Mesenchymal stem cell (in vitro differentiated cells and primary cell): ENCODE measurements at regions not wholly inside any gene's neighbourhood (a gene's known extent, or its start where the extent isn't known, plus 50 kb on each side); places are given as distances from the start of the nearest gene placed in this dataset.

ENCODE experiments used
- DNase-seq: peaks from one replicate; pipeline ENCODE4 v3.0.0-alpha.2; 2013
- H2AFZ ChIP-seq: one replicate; pipeline ENCODE4 v1.6.1; 2013; ENCODE audit warnings: low read depth, mild to moderate bottlenecking, control low read depth, inconsistent platforms, low read length, moderate library complexity
- H2AK5ac ChIP-seq: 2 replicates; pipeline ENCODE4 v1.6.1; 2013; ENCODE audit warnings: low read length, moderate library complexity, mild to moderate bottlenecking, inconsistent platforms; ENCODE audit not compliant: severe bottlenecking
- H2BK120ac ChIP-seq: one replicate; pipeline ENCODE4 v1.6.1; 2013; ENCODE audit warnings: low read depth, mild to moderate bottlenecking, inconsistent platforms, low read length, moderate library complexity
- H2BK12ac ChIP-seq, 2 experiments: one replicate each; pipeline ENCODE4 v1.6.1; 2013; ENCODE audit warnings: inconsistent platforms in 2 of 2, low read length in 2 of 2, mild to moderate bottlenecking in 2 of 2, moderate library complexity in 2 of 2, control low read depth in 1 of 2
- H2BK15ac ChIP-seq: one replicate; pipeline ENCODE4 v1.6.1; 2013; ENCODE audit warnings: mild to moderate bottlenecking, low read depth, inconsistent platforms; ENCODE audit not compliant: poor library complexity, severe bottlenecking
- H2BK5ac ChIP-seq: 2 replicates; pipeline ENCODE4 v1.6.1; 2013; ENCODE audit warnings: low read depth, mild to moderate bottlenecking, low read length, control low read depth, inconsistent platforms; ENCODE audit not compliant: poor library complexity, severe bottlenecking
- H3K14ac ChIP-seq, 2 experiments: one replicate each; pipeline ENCODE4 v1.6.1; 2013; ENCODE audit warnings: inconsistent platforms in 2 of 2, low read length in 2 of 2, control low read depth in 1 of 2, mild to moderate bottlenecking in 1 of 2, moderate library complexity in 1 of 2
- H3K18ac ChIP-seq, 2 experiments: one replicate each; pipeline ENCODE4 v1.6.1; 2013; ENCODE audit warnings: inconsistent platforms in 2 of 2, low read length in 2 of 2, control low read depth in 1 of 2, low read depth in 1 of 2, mild to moderate bottlenecking in 1 of 2
- H3K23ac ChIP-seq, 2 experiments: one replicate each; pipeline ENCODE4 v1.6.1; 2013; ENCODE audit warnings: inconsistent platforms in 2 of 2, low read length in 2 of 2, mild to moderate bottlenecking in 2 of 2, moderate library complexity in 2 of 2, control low read depth in 1 of 2
- H3K27ac ChIP-seq: 2 replicates; pipeline ENCODE4 v1.5.1; 2013; ENCODE audit warnings: mild to moderate bottlenecking, moderate library complexity, low read length, control low read depth, inconsistent platforms; ENCODE audit not compliant: poor library complexity, severe bottlenecking
- H3K27me3 ChIP-seq, 2 experiments: 2 replicates each; pipeline versions ENCODE4 v1.6.1 to v1.7.0; 2013; ENCODE audit warnings: low read length in 2 of 2, mild to moderate bottlenecking in 2 of 2, moderate library complexity in 2 of 2, control low read depth in 1 of 2, inconsistent platforms in 1 of 2; ENCODE audit not compliant: control insufficient read depth in 1 of 2, insufficient read depth in 1 of 2
- H3K36me3 ChIP-seq, 2 experiments: 2 replicates each; pipeline versions ENCODE4 v1.6.1 to v1.7.0; 2013; ENCODE audit warnings: low read length in 2 of 2, control low read depth in 1 of 2, inconsistent platforms in 1 of 2, low read depth in 1 of 2, mild to moderate bottlenecking in 1 of 2; ENCODE audit not compliant: insufficient read depth in 2 of 2, control insufficient read depth in 1 of 2
- H3K4ac ChIP-seq, 2 experiments: one replicate each; pipeline ENCODE4 v1.6.1; 2013; ENCODE audit warnings: inconsistent platforms in 2 of 2, low read length in 2 of 2, mild to moderate bottlenecking in 2 of 2, moderate library complexity in 2 of 2, control low read depth in 1 of 2, low read depth in 1 of 2
- H3K4me1 ChIP-seq: 2 replicates; pipeline ENCODE4 v1.6.1; 2013; ENCODE audit warnings: low read depth, low read length, control low read depth; ENCODE audit not compliant: control insufficient read depth, insufficient read depth
- H3K4me2 ChIP-seq: 2 replicates; pipeline ENCODE4 v1.6.1; 2013; ENCODE audit warnings: low read length, mild to moderate bottlenecking, inconsistent platforms; ENCODE audit not compliant: poor library complexity, severe bottlenecking
- H3K4me3 ChIP-seq, 2 experiments: 2 replicates each; pipeline versions ENCODE4 v1.5.1 to v1.7.0; 2013; ENCODE audit warnings: low read length in 2 of 2, mild to moderate bottlenecking in 2 of 2, control low read depth in 1 of 2, low read depth in 1 of 2; ENCODE audit not compliant: insufficient read depth in 1 of 2
- H3K79me1 ChIP-seq: replicated peaks from 2 replicates; pipeline ENCODE4 v1.6.1; 2013; ENCODE audit warnings: mild to moderate bottlenecking, control low read depth, low read length, inconsistent platforms; ENCODE audit not compliant: poor library complexity, severe bottlenecking
- H3K9ac ChIP-seq: 2 replicates; pipeline ENCODE4 v1.7.0; 2013; ENCODE audit warnings: mild to moderate bottlenecking, low read length, moderate library complexity
- H3K9me3 ChIP-seq: 2 replicates; pipeline ENCODE4 v1.7.0; 2013; ENCODE audit warnings: mild to moderate bottlenecking, low read length; ENCODE audit not compliant: control insufficient read depth
- H4K8ac ChIP-seq: one replicate; pipeline ENCODE4 v1.6.1; 2013; ENCODE audit warnings: inconsistent platforms, mild to moderate bottlenecking, low read length, moderate library complexity
- H4K91ac ChIP-seq: one replicate; pipeline ENCODE4 v1.6.1; 2013; ENCODE audit warnings: mild to moderate bottlenecking, low read length, inconsistent platforms
- WGBS: methylation state at CpG from one replicate; pipeline ENCODE4 v1.1.7; 2013; ENCODE audit warnings: mixed read lengths; 5-methylcytosine and 5-hydroxymethylcytosine counted together

DNA sequence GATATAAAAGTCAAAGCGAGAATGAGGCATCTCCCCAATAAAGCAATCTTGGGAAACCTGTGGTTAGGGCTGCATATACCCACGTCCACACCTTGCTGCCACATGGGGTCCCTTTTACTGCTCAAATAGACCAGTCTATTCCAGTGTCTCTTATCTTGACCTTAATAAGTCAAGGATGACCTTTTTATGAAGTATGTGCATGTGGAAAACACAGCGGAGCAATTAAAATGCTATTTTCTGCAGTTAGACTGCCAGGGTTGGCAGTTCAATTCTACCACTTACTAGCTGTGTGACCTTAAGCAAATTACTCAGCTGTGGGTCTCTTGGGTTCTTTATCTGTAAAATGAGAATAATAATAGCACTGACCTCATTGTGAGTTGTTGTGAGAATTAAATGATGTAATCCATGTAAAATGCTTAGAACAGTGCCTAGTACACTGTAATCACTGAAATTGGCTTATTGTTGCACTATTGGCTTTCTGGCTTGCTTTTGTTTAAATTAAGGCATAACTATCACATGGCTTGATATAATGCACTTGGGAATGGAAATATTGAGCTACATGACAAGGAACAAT lies 67.8 kb upstream of the HSPB3 start:
- Histone ChIP-seq H2BK120ac (no peak overlapping the region), H3K4me3 (no peak overlapping the region), H3K4me2 (no peak overlapping the region), H3K4ac (no peak overlapping the region), H2AFZ (no peak overlapping the region), H4K91ac (no peak overlapping the region), H3K79me1 (no peaks in the 10 kb centered on the region), H3K14ac (no peak overlapping the region), H3K36me3 (no peaks in the 10 kb centered on the region), H4K8ac (no peak overlapping the region), H2AK5ac (no peak overlapping the region), H2BK15ac (no peak overlapping the region), H2BK12ac (no peak overlapping the region), H3K9me3 (no peaks in the 10 kb centered on the region), H3K18ac (no peak overlapping the region), H3K27me3 (peaks cover 0 to 9% of the 10 kb centered on the region in 2 experiments), H3K9ac (peak overlapping the region; percentile 7), H3K4me1 (peaks cover 6% of the 10 kb centered on the region), H2BK5ac (no peak overlapping the region), H3K23ac (no peak overlapping the region), H3K27ac (no peak overlapping the region)
- WGBS, result 93% methylated on average over 2 of the region's 3 CpGs
- DNase-seq, result peak; percentile 17

DNA sequence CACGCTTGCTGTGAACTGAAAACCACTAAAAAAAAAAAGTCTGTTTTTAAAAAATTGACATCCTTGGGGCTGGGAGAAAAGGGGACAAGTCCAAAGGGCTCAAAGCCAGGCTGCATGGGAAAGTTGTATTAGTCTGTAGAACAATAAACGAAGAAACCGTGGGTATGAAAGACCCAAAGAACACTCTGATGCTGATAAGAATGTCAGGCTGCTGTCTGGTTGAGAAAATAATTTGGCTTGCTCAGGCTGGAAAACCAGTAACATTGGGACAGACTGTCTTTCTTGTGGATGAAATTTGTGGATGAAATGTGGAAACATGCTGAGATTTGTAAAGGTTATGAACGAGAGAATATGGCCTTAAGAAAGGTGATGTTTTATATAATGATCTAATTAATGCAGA lies 68.5 kb upstream of the HSPB3 start:
- no peak overlapping the region for H4K91ac ChIP-seq
- no peak overlapping the region for H3K14ac ChIP-seq
- H4K8ac ChIP-seq, result no peak overlapping the region
- H3K4ac ChIP-seq, result no peak overlapping the region
- H3K27me3 ChIP-seq, result peaks cover 0 to 9% of the 10 kb centered on the region in 2 experiments
- 91% methylated on average over 3 of the region's 4 CpGs for WGBS
- H3K4me3 ChIP-seq, result no peak overlapping the region
- no peaks in the 10 kb centered on the region for H3K9me3 ChIP-seq
- no peak for DNase-seq
- no peak overlapping the region for H3K18ac ChIP-seq
- no peaks in the 10 kb centered on the region for H3K79me1 ChIP-seq
- no peak overlapping the region for H2BK12ac ChIP-seq
- H2BK15ac ChIP-seq, result no peak overlapping the region
- no peak overlapping the region for H3K27ac ChIP-seq
- peaks cover 6% of the 10 kb centered on the region for H3K4me1 ChIP-seq
- no peak overlapping the region for H2BK120ac ChIP-seq
- no peak overlapping the region for H2BK5ac ChIP-seq
- no peak overlapping the region for H3K9ac ChIP-seq
- H3K4me2 ChIP-seq, result no peak overlapping the region
- peak overlapping the region; percentile 49 for H2AK5ac ChIP-seq
- H3K23ac ChIP-seq, result no peak overlapping the region
- H3K36me3 ChIP-seq, result no peaks in the 10 kb centered on the region
- H2AFZ ChIP-seq, result no peak overlapping the region

DNA sequence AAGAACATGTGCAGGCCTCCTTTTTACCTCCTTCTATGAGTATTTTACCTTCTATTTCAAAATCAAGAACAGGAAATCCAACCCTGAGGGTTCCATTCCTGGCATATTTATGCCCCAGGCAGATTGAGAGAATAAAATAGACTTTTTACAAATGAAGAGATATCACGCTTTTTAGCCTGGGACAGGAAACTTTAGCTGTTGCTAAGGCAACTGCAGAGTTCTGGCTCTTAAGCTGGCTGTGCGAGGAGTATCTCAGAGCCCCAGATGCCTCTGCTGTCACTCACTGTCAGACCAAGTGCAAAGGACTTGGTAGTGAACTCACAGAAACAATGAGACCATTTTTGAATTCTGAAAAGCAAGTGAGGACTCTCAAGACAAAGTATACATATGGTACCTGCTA lies 69.5 kb upstream of the HSPB3 start:
- Histone ChIP-seq H3K14ac (no peak overlapping the region), H3K4me3 (no peak overlapping the region), H3K79me1 (no peaks in the 10 kb centered on the region), H2BK120ac (no peak overlapping the region), H3K4me1 (peaks cover 6% of the 10 kb centered on the region), H3K18ac (no peak overlapping the region), H2AK5ac (no peak overlapping the region), H3K4me2 (no peak overlapping the region), H3K23ac (no peak overlapping the region), H2BK15ac (no peak overlapping the region), H3K9ac (no peak overlapping the region), H3K4ac (no peak overlapping the region), H4K91ac (no peak overlapping the region), H3K27me3 (peaks cover 0 to 9% of the 10 kb centered on the region in 2 experiments), H2BK5ac (no peak overlapping the region), H2AFZ (no peak overlapping the region), H2BK12ac (no peak overlapping the region), H3K36me3 (no peaks in the 10 kb centered on the region), H4K8ac (no peak overlapping the region), H3K27ac (no peak overlapping the region), H3K9me3 (no peaks in the 10 kb centered on the region)
- WGBS, result 85% methylated on average over 2 of the region's 2 CpGs
- no peak for DNase-seq

DNA sequence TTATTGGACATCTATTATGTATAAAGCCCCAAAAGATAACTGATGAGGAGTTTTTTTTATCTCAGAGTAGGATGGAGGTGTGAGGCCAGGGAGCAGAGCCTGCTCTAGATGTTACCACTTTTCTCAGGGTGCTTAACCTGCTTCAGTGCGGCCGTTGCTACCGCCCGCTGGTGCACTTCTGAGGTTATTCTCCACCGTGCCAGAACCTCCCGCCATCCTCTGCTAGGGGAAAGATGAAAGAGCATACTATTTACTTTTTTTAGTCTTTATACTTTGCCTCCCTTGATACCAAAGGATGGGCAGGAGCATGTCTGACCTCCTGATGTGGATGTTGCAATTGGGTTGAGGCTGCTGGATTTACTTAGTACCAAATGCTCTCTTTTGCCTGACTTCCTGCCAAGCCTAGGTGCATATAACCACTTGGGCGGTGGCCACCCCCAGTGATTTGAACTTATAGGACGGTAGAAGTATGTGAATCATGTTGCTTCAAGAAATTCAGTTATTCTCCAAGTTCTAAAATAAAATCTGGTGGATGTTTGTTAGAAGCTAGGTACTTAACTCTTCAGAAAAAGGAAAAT lies 71.1 kb upstream of the HSPB3 start:
- no peak overlapping the region for H2AK5ac ChIP-seq
- H3K18ac ChIP-seq, result no peak overlapping the region
- no peak overlapping the region for H3K4me2 ChIP-seq
- H3K27ac ChIP-seq, result no peak overlapping the region
- H2BK12ac ChIP-seq, result no peak overlapping the region
- no peaks in the 10 kb centered on the region for H3K9me3 ChIP-seq
- H3K36me3 ChIP-seq, result no peaks in the 10 kb centered on the region
- no peak overlapping the region for H3K4ac ChIP-seq
- no peak overlapping the region for H2BK5ac ChIP-seq
- H3K4me1 ChIP-seq, result peaks cover 6% of the 10 kb centered on the region
- no peak overlapping the region for H2AFZ ChIP-seq
- H3K23ac ChIP-seq, result no peak overlapping the region
- no peak overlapping the region for H3K4me3 ChIP-seq
- H4K91ac ChIP-seq, result no peak overlapping the region
- 97% methylated on average over 6 of the region's 8 CpGs for WGBS
- no peaks in the 10 kb centered on the region for H3K79me1 ChIP-seq
- no peak overlapping the region for H2BK15ac ChIP-seq
- H3K9ac ChIP-seq, result no peak overlapping the region
- H2BK120ac ChIP-seq, result no peak overlapping the region
- no peak for DNase-seq
- H3K14ac ChIP-seq, result no peak overlapping the region
- H3K27me3 ChIP-seq, result peaks cover 0 to 10% of the 10 kb centered on the region in 2 experiments
- H4K8ac ChIP-seq, result no peak overlapping the region
